ENCODE measurements at regions not wholly inside any gene's neighbourhood (a gene's known extent, or its start where the extent isn't known, plus 50 kb on each side); places are given as distances from the start of the nearest gene placed in this dataset.

- no peak for TF ChIP-seq CTCF (IDR thresholded peaks at IDR 0.05; ENCODE audit: control insufficient read depth, insufficient read depth, low read depth, low read length, missing control alignments)
- no peak for DNase-seq (ENCODE audit: low read depth)
These were observed 490.2 kb downstream of the RAB28 start for GRCh38 chr4:12993923-12994322.

GRCh38 chr4:12987284-12987683 is 496.9 kb downstream of the RAB28 start:
- H3K4me3 ChIP-seq (ENCODE audit: control insufficient read depth, low read depth, low read length) = no peak overlapping the region
- TF ChIP-seq CTCF (IDR thresholded peaks at IDR 0.05; ENCODE audit: control insufficient read depth, insufficient read depth, low read depth, low read length, missing control alignments) = no peak
- DNase-seq (ENCODE audit: low read depth) = no peak

More at GRCh38 chr4:12993923-12994322, 490.2 kb downstream of the RAB28 start:
- no peak overlapping the region for H3K4me3 ChIP-seq (ENCODE audit: control insufficient read depth, low read depth, low read length)

- TF ChIP-seq CTCF (IDR thresholded peaks at IDR 0.05; ENCODE audit: control insufficient read depth, insufficient read depth, low read depth, low read length, missing control alignments) = no peak
- no peak overlapping the region for H3K4me3 ChIP-seq (ENCODE audit: control insufficient read depth, low read depth, low read length)
- no peak for DNase-seq (ENCODE audit: low read depth)
These were observed 504.3 kb downstream of the RAB28 start for GRCh38 chr4:12979797-12980196.

- H3K4me3 ChIP-seq (ENCODE audit: control insufficient read depth, low read depth, low read length) = no peak overlapping the region
- no peak for TF ChIP-seq CTCF (IDR thresholded peaks at IDR 0.05; ENCODE audit: control insufficient read depth, insufficient read depth, low read depth, low read length, missing control alignments)
- no peak for DNase-seq (ENCODE audit: low read depth)
These were observed 505.8 kb downstream of the RAB28 start for GRCh38 chr4:12978310-12978709.

GRCh38 chr4:12975511-12975910 is 508.6 kb downstream of the RAB28 start:
- H3K4me3 ChIP-seq (ENCODE audit: control insufficient read depth, low read depth, low read length) = no peak overlapping the region
- no peak for DNase-seq (ENCODE audit: low read depth)
- no peak for TF ChIP-seq CTCF (IDR thresholded peaks at IDR 0.05; ENCODE audit: control insufficient read depth, insufficient read depth, low read depth, low read length, missing control alignments)

- no peak for TF ChIP-seq CTCF (IDR thresholded peaks at IDR 0.05; ENCODE audit: control insufficient read depth, insufficient read depth, low read depth, low read length, missing control alignments)
- no peak overlapping the region for H3K4me3 ChIP-seq (ENCODE audit: control insufficient read depth, low read depth, low read length)
- DNase-seq (ENCODE audit: low read depth) = no peak
These were observed 510.6 kb downstream of the RAB28 start for GRCh38 chr4:12973522-12973921.

- TF ChIP-seq CTCF (IDR thresholded peaks at IDR 0.05; ENCODE audit: control insufficient read depth, insufficient read depth, low read depth, low read length, missing control alignments) = no peak
- no peak for DNase-seq (ENCODE audit: low read depth)
These were observed 515.8 kb downstream of the RAB28 start for GRCh38 chr4:12968345-12968744.

More at GRCh38 chr4:12968345-12968744, 515.8 kb downstream of the RAB28 start:
- H3K4me3 ChIP-seq (ENCODE audit: control insufficient read depth, low read depth, low read length) = no peak overlapping the region
